B cell (primary cell): ENCODE measurements at regions not wholly inside any gene's neighbourhood (a gene's known extent, or its start where the extent isn't known, plus 50 kb on each side); places are given as distances from the start of the nearest gene placed in this dataset.
"Not testable (repeated sequence)": the region's sequence is repeated elsewhere in the genome, so short reads cannot be mapped to it uniquely, and the experiment has no call there.

ENCODE experiments used
- ATAC-seq: fragments of 200-7000 bp; cut with Tn5 transposase; one replicate; pipeline ENCODE4 v1.10.0; 2021; ENCODE audit warnings: low read depth, mild to moderate bottlenecking, moderate number of reproducible peaks, moderate library complexity
- CTCF ChIA-PET: fragments of 350-600 bp; sonication (Branson Sonifier 250); formaldehyde crosslinking; loops from one replicate; lab custom pipeline; 2021; ENCODE audit warnings: antibody characterized with exemption, inconsistent platforms; lab: Charles Lee
- POLR2A ChIA-PET: fragments of 350-600 bp; sonication (Branson Sonifier 250); formaldehyde crosslinking; loops from one replicate; lab custom pipeline; 2021; ENCODE audit warnings: antibody characterized with exemption; lab: Charles Lee
- DNase-seq: peaks from one replicate; pipeline ENCODE4 v3.0.0; 2013
- H2AFZ ChIP-seq: 2 replicates; pipeline ENCODE4 v1.6.1; 2012; ENCODE audit warnings: mild to moderate bottlenecking, low read depth, low read length; ENCODE audit not compliant: insufficient read depth, poor library complexity, severe bottlenecking
- H3K27ac ChIP-seq, 2 donors: 1 replicate in 1 of 2; 2 replicates in 1 of 2; pipeline ENCODE4 v1.5.1; 2012 to 2013; ENCODE audit warnings: low read length in 2 of 2, mild to moderate bottlenecking in 2 of 2, moderate library complexity in 1 of 2
- H3K27me3 ChIP-seq, 4 experiments: fragments of 200-600 bp in 1 of 4; sonication (generic) in 1 of 4; replicated peaks in 1 of 4; 1 replicate in 2 of 4; 2 replicates in 2 of 4; pipeline versions ENCODE4 v1.6.1 to v1.7.0; 2013 to 2016; ENCODE audit warnings: low read length in 3 of 4, mild to moderate bottlenecking in 2 of 4, mixed read lengths in 1 of 4, moderate library complexity in 1 of 4; ENCODE audit not compliant: insufficient read depth in 4 of 4, control insufficient read depth in 3 of 4; ENCODE audit errors: control extremely low read depth in 1 of 4
- H3K36me3 ChIP-seq, 2 experiments: replicated peaks in 1 of 2; 1 replicate in 1 of 2; 2 replicates in 1 of 2; pipeline versions ENCODE4 v1.6.1 to v1.7.1; 2013; ENCODE audit warnings: low read length in 1 of 2; ENCODE audit not compliant: insufficient read depth in 2 of 2, control insufficient read depth in 1 of 2; ENCODE audit errors: control extremely low read depth in 1 of 2, extremely low read depth in 1 of 2
- H3K4me1 ChIP-seq, 2 donors: fragments of 200-600 bp in 1 of 2; sonication (generic) in 1 of 2; 1 replicate in 1 of 2; 2 replicates in 1 of 2; pipeline versions ENCODE4 v1.5.1 to v1.6.1; 2013 to 2017; ENCODE audit warnings: low read length in 2 of 2; ENCODE audit not compliant: control insufficient read depth in 2 of 2, insufficient read depth in 2 of 2
- H3K4me2 ChIP-seq: replicated peaks from 2 replicates; pipeline ENCODE3; 2012; ENCODE audit warnings: mild to moderate bottlenecking, low read depth, low read length; ENCODE audit not compliant: poor library complexity, severe bottlenecking
- H3K4me3 ChIP-seq, 5 experiments: fragments of 200-600 bp in 1 of 5; sonication (generic) in 1 of 5; 1 replicate in 3 of 5; 2 replicates in 2 of 5; pipeline versions ENCODE4 v1.5.1 to v1.7.0; 2011 to 2016; ENCODE audit warnings: low read length in 4 of 5, mild to moderate bottlenecking in 4 of 5, low read depth in 2 of 5, control low read depth in 1 of 5, moderate library complexity in 1 of 5; ENCODE audit not compliant: insufficient read depth in 1 of 5; ENCODE audit errors: control extremely low read depth in 1 of 5, extremely low read depth in 1 of 5
- H3K79me2 ChIP-seq: fragments of 200-600 bp; sonication (generic); one replicate; pipeline ENCODE4 v1.6.0; 2016; ENCODE audit warnings: low read length; ENCODE audit not compliant: control insufficient read depth, insufficient read depth
- H3K9ac ChIP-seq: fragments of 200-600 bp; sonication (generic); 2 replicates; pipeline ENCODE4 v1.6.1; 2017; ENCODE audit warnings: mild to moderate bottlenecking, low read length, moderate library complexity
- H3K9me3 ChIP-seq, 3 donors: one replicate each; pipeline versions ENCODE4 v1.6.1 to v1.7.1; 2013; ENCODE audit warnings: low read length in 2 of 3; ENCODE audit not compliant: control insufficient read depth in 2 of 3, insufficient read depth in 1 of 3; ENCODE audit errors: control extremely low read depth in 1 of 3
- H4K20me1 ChIP-seq: 2 replicates; pipeline ENCODE4 v1.6.0; 2012; ENCODE audit warnings: mild to moderate bottlenecking, low read length; ENCODE audit not compliant: insufficient read depth, control insufficient read depth, poor library complexity, severe bottlenecking
- H3K27ac Mint-ChIP-seq: one replicate; pipeline ENCODE4 v1.8.0; 2021; ENCODE audit warnings: mixed read lengths
- H3K27me3 Mint-ChIP-seq: one replicate; pipeline ENCODE4 v1.8.0; 2021; ENCODE audit warnings: mixed read lengths
- H3K4me1 Mint-ChIP-seq: one replicate; pipeline ENCODE4 v1.8.0; 2021; ENCODE audit warnings: mixed read lengths
- H3K4me3 Mint-ChIP-seq: one replicate; pipeline ENCODE4 v1.8.0; 2021; ENCODE audit warnings: mixed read lengths
- H3K9me3 Mint-ChIP-seq: one replicate; pipeline ENCODE4 v1.8.0; 2022; ENCODE audit warnings: mixed read lengths; ENCODE audit not compliant: insufficient read depth
- WGBS: methylation state at CpG from one replicate; pipeline ENCODE4 v1.1.5; 2013; ENCODE audit warnings: missing lambda C conversion rate; ENCODE audit not compliant: insufficient coverage; 5-methylcytosine and 5-hydroxymethylcytosine counted together
- intact Hi-C: fragments of 100-400 bp; cut with micrococcal nuclease; formaldehyde crosslinking; loops from one replicate; pipeline ENCODE4 v1.10.0; 2022

- H3K27me3 Mint-ChIP-seq, H3K4me1 Mint-ChIP-seq, H3K27ac Mint-ChIP-seq, H3K9me3 ChIP-seq, H4K20me1 ChIP-seq, H3K4me3 Mint-ChIP-seq, H3K4me1 ChIP-seq, H3K36me3 ChIP-seq, H2AFZ ChIP-seq, ATAC-seq, H3K27me3 ChIP-seq, intact Hi-C loops, H3K9ac ChIP-seq, H3K4me2 ChIP-seq, H3K9me3 Mint-ChIP-seq, H3K79me2 ChIP-seq, H3K4me3 ChIP-seq, H3K27ac ChIP-seq, DNase-seq: not testable (repeated sequence)
- ChIA-PET POLR2A (interaction anchor here (0.6 kb wide), 1 partner anchor 67 kb away, joined by 7 read pairs; the partner anchor contains the start of gene EZR), CTCF (interaction anchor here (0.8 kb wide), 1 partner anchor 18 kb away, joined by 3 read pairs; no protein-coding TSS in a partner anchor)
- 90% methylated on average over 14 of the region's 15 CpGs for WGBS
These were observed 67.3 kb upstream of the EZR start for GRCh38 chr6:158886346-158886977.

GRCh38 chr6:158881884-158882283 lies 62.7 kb upstream of the EZR start:
- H2AFZ ChIP-seq, H3K4me1 Mint-ChIP-seq, CTCF ChIA-PET, H3K4me3 Mint-ChIP-seq, DNase-seq, H3K27ac ChIP-seq, H3K4me2 ChIP-seq, H3K4me1 ChIP-seq, H3K4me3 ChIP-seq, H3K27me3 ChIP-seq, H4K20me1 ChIP-seq, intact Hi-C loops, POLR2A ChIA-PET, H3K27ac Mint-ChIP-seq, H3K9ac ChIP-seq, H3K27me3 Mint-ChIP-seq, ATAC-seq, H3K9me3 Mint-ChIP-seq, H3K79me2 ChIP-seq, H3K36me3 ChIP-seq: not testable (repeated sequence)
- 81% methylated on average over 3 of the region's 3 CpGs for WGBS
- H3K9me3 ChIP-seq = peaks cover 0 to 10% (median 3%) of the 10 kb centered on the region in 3 donors

DNA sequence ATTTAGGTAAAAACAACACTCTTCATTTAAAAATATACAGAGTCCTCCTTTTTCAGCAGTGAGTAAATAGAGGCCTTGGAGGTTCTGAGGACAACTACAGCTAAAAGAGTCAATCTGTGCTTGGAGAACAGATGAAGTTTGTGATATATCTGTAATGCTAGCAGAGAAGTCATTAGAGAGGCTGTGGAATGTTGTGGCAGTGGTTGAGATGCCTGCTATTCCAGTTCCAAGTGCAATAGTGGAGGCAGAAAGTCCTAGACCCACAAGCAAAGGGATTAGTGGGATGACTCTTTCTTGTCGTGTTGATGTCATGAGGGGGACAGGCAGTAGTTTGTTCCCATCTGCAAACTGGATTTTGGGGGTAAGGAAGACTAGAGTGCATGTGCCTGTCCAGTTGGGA lies 62.1 kb upstream of the EZR start:
- H3K36me3 ChIP-seq, intact Hi-C loops, H3K4me2 ChIP-seq, H3K4me1 Mint-ChIP-seq, H3K27ac Mint-ChIP-seq, ATAC-seq, H3K4me1 ChIP-seq, POLR2A ChIA-PET, H3K79me2 ChIP-seq, H3K4me3 Mint-ChIP-seq, H3K27me3 Mint-ChIP-seq, DNase-seq, CTCF ChIA-PET, H3K27ac ChIP-seq, H2AFZ ChIP-seq, H3K9me3 Mint-ChIP-seq, H3K4me3 ChIP-seq, H3K9ac ChIP-seq, H4K20me1 ChIP-seq, H3K27me3 ChIP-seq: not testable (repeated sequence)
- H3K9me3 ChIP-seq = peaks cover 0 to 10% (median 3%) of the 10 kb centered on the region in 3 donors
- WGBS = 100% methylated on average over 1 of the region's 1 CpG
